Activated CD8-positive, alpha-beta memory T cell treated with anti-CD3 and anti-CD28 coated beads, Interleukin-2, amount 50 U/mL, for 1 hour (primary cell): ENCODE measurements at regions not wholly inside any gene's neighbourhood (a gene's known extent, or its start where the extent isn't known, plus 50 kb on each side); places are given as distances from the start of the nearest gene placed in this dataset.
"Not testable (repeated sequence)": the region's sequence is repeated elsewhere in the genome, so short reads cannot be mapped to it uniquely, and the experiment has no call there.

Source experiments
- DNase-seq: peaks from one replicate; pipeline ENCODE4 v3.0.0-alpha.2; 2020; ENCODE audit errors: extremely low read depth

- no peak for DNase-seq
Measured at GRCh38 chrX:140065961-140066662, 100.8 kb upstream of the CXorf66 start.

GRCh38 chrX:140064993-140065392, 99.7 kb upstream of the CXorf66 start:
- no peak for DNase-seq

- DNase-seq: peak; percentile 4
Measured at GRCh38 chrX:140057001-140057411, 91.7 kb upstream of the CXorf66 start.

- no peak for DNase-seq
Measured at GRCh38 chrX:140053846-140054245, 88.5 kb upstream of the CXorf66 start.

GRCh38 chrX:140050906-140051305, 85.6 kb upstream of the CXorf66 start:
- DNase-seq: no peak

- DNase-seq: no peak
Measured at GRCh38 chrX:140040386-140040785, 75.1 kb upstream of the CXorf66 start.

- no peak for DNase-seq
Measured at GRCh38 chrX:140038842-140039241, 73.5 kb upstream of the CXorf66 start.

- DNase-seq: no peak
Measured at GRCh38 chrX:140034916-140035315, 69.6 kb upstream of the CXorf66 start.

GRCh38 chrX:140022482-140022881, 57.2 kb upstream of the CXorf66 start:
- DNase-seq: no peak

- not testable (repeated sequence) for DNase-seq
Measured at GRCh38 chrX:140019134-140019533, 53.8 kb upstream of the CXorf66 start.
